GM21723 (cell line): ENCODE measurements at regions not wholly inside any gene's neighbourhood (a gene's known extent, or its start where the extent isn't known, plus 50 kb on each side); places are given as distances from the start of the nearest gene placed in this dataset.
A peak's percentile ranks its signal among the peaks of the same experiment; 100 is the strongest.

Experiments
- ATAC-seq: cut with Tn5 transposase; IDR thresholded peaks from one replicate; pipeline ENCODE4 v1.9.1; 2021; ENCODE audit warnings: mild to moderate bottlenecking, moderate library complexity; ENCODE audit not compliant: unreplicated experiment

GRCh38 chr3:83513051-83513450 is 1445.7 kb upstream of the CADM2 start:
- ATAC-seq: no peak

- no peak for ATAC-seq
These were observed 1445.1 kb upstream of the CADM2 start for GRCh38 chr3:83513677-83514076.

GRCh38 chr3:83514130-83514914 is 1444.5 kb upstream of the CADM2 start:
- ATAC-seq: no peak

GRCh38 chr3:83515123-83515522 is 1443.7 kb upstream of the CADM2 start:
- no peak for ATAC-seq

- peak; percentile 86 for ATAC-seq
These were observed 1435.2 kb upstream of the CADM2 start for GRCh38 chr3:83523470-83524073.

GRCh38 chr3:83524901-83525300 is 1433.9 kb upstream of the CADM2 start:
- no peak for ATAC-seq

- no peak for ATAC-seq
These were observed 1399.7 kb upstream of the CADM2 start for GRCh38 chr3:83559082-83559481.

GRCh38 chr3:83567935-83568334 is 1390.9 kb upstream of the CADM2 start:
- ATAC-seq: no peak

GRCh38 chr3:83581546-83581945 is 1377.2 kb upstream of the CADM2 start:
- no peak for ATAC-seq

- no peak for ATAC-seq
These were observed 1357.1 kb upstream of the CADM2 start for GRCh38 chr3:83601704-83602103.

- no peak for ATAC-seq
These were observed 1336.3 kb upstream of the CADM2 start for GRCh38 chr3:83622526-83622925.

- ATAC-seq: no peak
These were observed 1333.5 kb upstream of the CADM2 start for GRCh38 chr3:83625261-83625660.

GRCh38 chr3:83628471-83628870 is 1330.3 kb upstream of the CADM2 start:
- no peak for ATAC-seq

GRCh38 chr3:83632526-83632925 is 1326.3 kb upstream of the CADM2 start:
- ATAC-seq: no peak

GRCh38 chr3:83633758-83634157 is 1325.0 kb upstream of the CADM2 start:
- no peak for ATAC-seq

- ATAC-seq: no peak
These were observed 1309.1 kb upstream of the CADM2 start for GRCh38 chr3:83649692-83650091.

- ATAC-seq: no peak
These were observed 1303.7 kb upstream of the CADM2 start for GRCh38 chr3:83655083-83655482.

GRCh38 chr3:83662381-83662960 is 1296.3 kb upstream of the CADM2 start:
- no peak for ATAC-seq

- ATAC-seq: no peak
These were observed 1288.4 kb upstream of the CADM2 start for GRCh38 chr3:83670416-83670815.

- no peak for ATAC-seq
These were observed 1274.7 kb upstream of the CADM2 start for GRCh38 chr3:83683937-83684598.

GRCh38 chr3:83706669-83707068 is 1252.1 kb upstream of the CADM2 start:
- ATAC-seq: no peak

- no peak for ATAC-seq
These were observed 1243.5 kb upstream of the CADM2 start for GRCh38 chr3:83715307-83715706.
